ENCODE measurements at regions not wholly inside any gene's neighbourhood (a gene's known extent, or its start where the extent isn't known, plus 50 kb on each side); places are given as distances from the start of the nearest gene placed in this dataset.

DNA sequence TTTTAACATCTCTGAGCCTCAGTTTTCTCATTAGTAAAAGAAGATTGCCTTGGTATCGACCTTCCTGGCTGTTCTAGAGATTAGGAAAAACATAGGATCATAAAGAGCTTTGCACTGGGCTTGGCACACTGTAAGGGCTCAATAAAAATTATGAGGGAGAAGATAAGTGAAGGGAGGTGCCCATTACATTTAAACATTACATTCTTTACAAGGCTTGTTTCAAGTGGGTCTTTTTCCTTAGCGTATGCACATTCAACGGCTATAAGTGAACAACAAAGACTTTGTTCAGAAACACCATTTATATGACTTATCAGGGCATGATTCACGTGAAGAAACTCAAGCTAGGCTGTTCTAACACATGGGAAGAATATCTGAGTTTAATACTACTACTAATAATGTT lies 351.9 kb upstream of the NPVF start:
- H3K36me3 ChIP-seq (ENCODE audit: control insufficient read depth in 1 of 2, insufficient read depth in 2 of 2, low read length in 2 of 2), result no peaks in the 10 kb centered on the region
- no peak overlapping the region for H3K27ac ChIP-seq (ENCODE audit: low read length)
- H3K27me3 ChIP-seq (ENCODE audit: low read depth, low read length), result no peaks in the 10 kb centered on the region
- H3K4me1 ChIP-seq (ENCODE audit: control insufficient read depth in 1 of 2, insufficient read depth in 2 of 2, low read length in 2 of 2), result no peaks in the 10 kb centered on the region
- no peaks in the 10 kb centered on the region for H3K9me3 ChIP-seq (ENCODE audit: control insufficient read depth in 1 of 2, low read length in 2 of 2)
- H3K4me3 ChIP-seq (ENCODE audit: low read depth in 1 of 2, low read length in 2 of 2), result no peak overlapping the region

DNA sequence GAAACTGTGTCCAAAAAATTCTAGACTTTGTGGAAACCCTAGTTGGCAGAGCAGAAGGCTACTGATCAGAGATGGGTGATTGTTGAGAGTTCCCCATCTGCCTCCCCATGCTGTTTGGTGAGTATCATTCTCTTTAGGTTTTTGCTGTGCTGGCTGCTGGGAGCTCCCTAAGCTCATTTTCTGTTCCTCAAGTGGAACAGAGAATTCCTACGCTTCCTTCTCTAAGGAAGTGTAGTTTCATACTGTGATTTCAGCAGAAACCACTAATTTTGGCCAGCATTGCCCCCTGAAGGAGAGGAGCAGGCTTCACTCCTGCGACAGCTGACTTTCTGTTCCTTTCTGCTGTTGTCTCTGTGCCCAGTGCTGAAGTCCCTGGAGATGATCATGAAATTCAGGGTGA lies 355.3 kb upstream of the NPVF start:
- Histone ChIP-seq H3K27ac (ENCODE audit: low read length) (no peak overlapping the region), H3K27me3 (ENCODE audit: low read depth, low read length) (no peaks in the 10 kb centered on the region), H3K9me3 (ENCODE audit: control insufficient read depth in 1 of 2, low read length in 2 of 2) (no peaks in the 10 kb centered on the region), H3K4me1 (ENCODE audit: control insufficient read depth in 1 of 2, insufficient read depth in 2 of 2, low read length in 2 of 2) (no peaks in the 10 kb centered on the region), H3K36me3 (ENCODE audit: control insufficient read depth in 1 of 2, insufficient read depth in 2 of 2, low read length in 2 of 2) (no peaks in the 10 kb centered on the region), H3K4me3 (ENCODE audit: low read depth in 1 of 2, low read length in 2 of 2) (no peak overlapping the region)

DNA sequence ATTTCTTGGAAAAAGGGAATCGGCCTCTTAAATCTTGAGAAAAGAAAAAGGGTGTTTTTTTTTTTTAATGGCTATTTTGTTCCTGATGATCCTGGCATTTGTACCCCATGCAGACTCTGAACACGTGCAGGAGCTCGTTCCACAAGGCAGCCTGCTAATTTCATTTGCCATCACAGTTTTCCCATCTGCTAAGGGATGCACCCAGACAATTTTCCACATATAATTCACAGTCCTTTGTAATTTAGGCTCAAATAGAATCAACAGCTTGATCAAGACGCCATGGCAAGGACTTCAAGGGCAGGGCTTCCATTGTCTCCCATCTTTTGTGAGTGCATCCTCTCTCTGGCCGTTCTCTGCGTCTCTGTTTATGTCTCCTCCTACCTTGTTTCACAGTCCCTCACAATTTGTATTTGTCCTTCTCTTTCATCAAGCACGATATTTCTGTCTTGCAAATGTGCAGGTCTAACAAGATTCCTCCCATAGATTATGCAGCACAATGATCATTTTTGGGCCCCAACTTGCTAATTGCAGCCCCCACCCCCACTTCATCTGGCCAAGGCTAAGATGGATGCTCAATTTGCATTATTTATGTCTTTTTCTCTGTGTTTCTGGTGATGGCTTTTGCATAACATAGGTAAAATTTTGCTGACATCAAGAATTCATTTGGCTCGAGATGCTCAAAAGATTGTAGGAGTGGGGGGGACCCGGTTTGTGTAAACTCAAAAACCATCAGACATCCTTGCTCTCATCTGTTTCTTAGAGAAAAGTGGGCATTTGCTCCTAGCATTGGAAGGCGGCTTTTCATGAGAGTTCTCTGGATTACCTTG lies 356.0 kb upstream of the NPVF start:
- H3K4me3 ChIP-seq (ENCODE audit: low read depth in 1 of 2, low read length in 2 of 2), result no peak overlapping the region
- H3K27me3 ChIP-seq (ENCODE audit: low read depth, low read length), result no peaks in the 10 kb centered on the region
- H3K4me1 ChIP-seq (ENCODE audit: control insufficient read depth in 1 of 2, insufficient read depth in 2 of 2, low read length in 2 of 2), result no peaks in the 10 kb centered on the region
- H3K36me3 ChIP-seq (ENCODE audit: control insufficient read depth in 1 of 2, insufficient read depth in 2 of 2, low read length in 2 of 2), result no peaks in the 10 kb centered on the region
- H3K27ac ChIP-seq (ENCODE audit: low read length), result no peak overlapping the region
- no peaks in the 10 kb centered on the region for H3K9me3 ChIP-seq (ENCODE audit: control insufficient read depth in 1 of 2, low read length in 2 of 2)

DNA sequence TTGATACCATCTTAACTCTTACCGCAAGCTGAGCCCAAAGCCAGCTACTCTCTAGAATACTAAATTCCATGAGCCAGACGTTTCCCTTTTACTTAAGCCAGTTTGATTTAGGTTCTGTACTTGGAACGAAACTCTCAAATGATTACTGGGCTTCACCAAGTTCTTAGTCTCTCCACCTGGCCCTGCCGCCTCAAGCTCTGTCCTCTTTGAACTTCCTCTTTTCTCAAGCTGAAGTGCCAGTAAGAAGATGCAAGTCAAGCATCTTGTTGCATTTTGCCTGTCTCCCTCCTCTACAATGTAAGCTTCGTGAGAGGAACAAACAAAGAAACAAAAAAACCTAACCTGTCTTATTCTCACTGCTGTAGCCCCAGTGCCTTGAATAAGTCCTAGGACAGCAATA lies 358.2 kb upstream of the NPVF start:
- Histone ChIP-seq H3K27me3 (ENCODE audit: low read depth, low read length) (no peaks in the 10 kb centered on the region), H3K9me3 (ENCODE audit: control insufficient read depth in 1 of 2, low read length in 2 of 2) (no peaks in the 10 kb centered on the region), H3K36me3 (ENCODE audit: control insufficient read depth in 1 of 2, insufficient read depth in 2 of 2, low read length in 2 of 2) (no peaks in the 10 kb centered on the region), H3K27ac (ENCODE audit: low read length) (no peak overlapping the region), H3K4me3 (ENCODE audit: low read depth in 1 of 2, low read length in 2 of 2) (no peak overlapping the region), H3K4me1 (ENCODE audit: control insufficient read depth in 1 of 2, insufficient read depth in 2 of 2, low read length in 2 of 2) (no peaks in the 10 kb centered on the region)

DNA sequence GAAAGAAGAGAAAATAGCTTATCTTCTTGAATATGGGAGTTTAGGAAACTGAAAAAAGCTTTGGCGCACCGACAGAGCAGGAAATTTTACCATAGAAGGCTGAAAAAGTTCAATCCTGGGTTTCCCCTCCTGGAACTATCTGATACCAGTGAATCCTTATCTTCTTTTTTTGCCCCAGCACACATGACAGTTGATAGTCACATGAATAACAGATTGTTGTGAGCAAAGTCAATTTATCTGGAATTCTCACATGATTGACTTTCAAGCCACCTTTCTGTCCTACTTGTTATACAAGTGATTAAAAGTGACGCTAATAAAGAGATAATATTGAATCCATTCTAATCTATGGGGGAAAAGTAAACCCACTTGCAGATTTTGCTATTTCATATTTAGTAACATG lies 365.8 kb upstream of the NPVF start:
- H3K9me3 ChIP-seq (ENCODE audit: control insufficient read depth in 1 of 2, low read length in 2 of 2), result no peaks in the 10 kb centered on the region
- H3K4me1 ChIP-seq (ENCODE audit: control insufficient read depth in 1 of 2, insufficient read depth in 2 of 2, low read length in 2 of 2), result no peaks in the 10 kb centered on the region
- H3K4me3 ChIP-seq (ENCODE audit: low read depth in 1 of 2, low read length in 2 of 2), result no peak overlapping the region
- H3K27ac ChIP-seq (ENCODE audit: low read length), result no peak overlapping the region
- H3K36me3 ChIP-seq (ENCODE audit: control insufficient read depth in 1 of 2, insufficient read depth in 2 of 2, low read length in 2 of 2), result no peaks in the 10 kb centered on the region
- H3K27me3 ChIP-seq (ENCODE audit: low read depth, low read length), result no peaks in the 10 kb centered on the region

DNA sequence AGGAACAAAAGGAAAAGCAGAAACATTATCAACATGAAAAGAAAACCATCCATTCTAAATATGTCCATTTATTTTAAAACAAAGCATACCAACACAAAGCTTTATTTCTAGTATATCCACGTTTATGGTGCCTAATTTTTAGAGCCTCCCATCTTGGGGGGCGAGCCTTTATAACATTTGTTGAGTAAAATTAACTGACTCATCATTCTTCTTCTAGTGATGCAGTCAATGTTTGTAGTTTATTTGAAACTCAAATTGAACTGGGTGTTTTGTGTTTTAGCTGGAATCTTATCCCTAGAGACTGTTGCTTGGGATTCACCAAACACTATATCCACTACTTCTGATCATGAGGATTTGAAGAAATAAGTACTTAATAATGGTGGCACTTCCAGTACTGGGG lies 366.4 kb upstream of the NPVF start:
- no peaks in the 10 kb centered on the region for H3K9me3 ChIP-seq (ENCODE audit: control insufficient read depth in 1 of 2, low read length in 2 of 2)
- H3K27ac ChIP-seq (ENCODE audit: low read length), result no peak overlapping the region
- H3K4me1 ChIP-seq (ENCODE audit: control insufficient read depth in 1 of 2, insufficient read depth in 2 of 2, low read length in 2 of 2), result no peaks in the 10 kb centered on the region
- H3K36me3 ChIP-seq (ENCODE audit: control insufficient read depth in 1 of 2, insufficient read depth in 2 of 2, low read length in 2 of 2), result no peaks in the 10 kb centered on the region
- H3K27me3 ChIP-seq (ENCODE audit: low read depth, low read length), result no peaks in the 10 kb centered on the region
- no peak overlapping the region for H3K4me3 ChIP-seq (ENCODE audit: low read depth in 1 of 2, low read length in 2 of 2)

DNA sequence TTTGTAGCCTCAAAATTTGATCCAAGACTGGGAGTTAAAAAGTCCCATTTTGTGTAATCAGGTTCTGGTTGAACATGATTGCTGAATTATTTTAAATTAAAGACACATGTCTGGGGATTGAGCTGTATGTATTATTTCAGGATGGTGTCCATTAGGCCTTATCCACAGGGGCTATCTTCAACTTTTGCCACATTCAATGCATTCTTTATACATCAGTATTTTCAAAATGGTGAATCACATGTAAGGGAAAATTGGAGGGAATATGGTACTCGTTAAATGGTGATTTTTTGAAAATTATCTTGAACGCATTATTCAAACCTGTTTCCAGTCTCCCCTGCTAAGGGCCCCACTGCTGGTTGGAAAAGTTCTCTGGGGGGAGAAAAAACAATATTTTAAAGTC lies 367.7 kb upstream of the NPVF start:
- Histone ChIP-seq H3K27ac (ENCODE audit: low read length) (no peak overlapping the region), H3K36me3 (ENCODE audit: control insufficient read depth in 1 of 2, insufficient read depth in 2 of 2, low read length in 2 of 2) (no peaks in the 10 kb centered on the region), H3K9me3 (ENCODE audit: control insufficient read depth in 1 of 2, low read length in 2 of 2) (no peaks in the 10 kb centered on the region), H3K4me1 (ENCODE audit: control insufficient read depth in 1 of 2, insufficient read depth in 2 of 2, low read length in 2 of 2) (no peaks in the 10 kb centered on the region), H3K27me3 (ENCODE audit: low read depth, low read length) (no peaks in the 10 kb centered on the region), H3K4me3 (ENCODE audit: low read depth in 1 of 2, low read length in 2 of 2) (no peak overlapping the region)

DNA sequence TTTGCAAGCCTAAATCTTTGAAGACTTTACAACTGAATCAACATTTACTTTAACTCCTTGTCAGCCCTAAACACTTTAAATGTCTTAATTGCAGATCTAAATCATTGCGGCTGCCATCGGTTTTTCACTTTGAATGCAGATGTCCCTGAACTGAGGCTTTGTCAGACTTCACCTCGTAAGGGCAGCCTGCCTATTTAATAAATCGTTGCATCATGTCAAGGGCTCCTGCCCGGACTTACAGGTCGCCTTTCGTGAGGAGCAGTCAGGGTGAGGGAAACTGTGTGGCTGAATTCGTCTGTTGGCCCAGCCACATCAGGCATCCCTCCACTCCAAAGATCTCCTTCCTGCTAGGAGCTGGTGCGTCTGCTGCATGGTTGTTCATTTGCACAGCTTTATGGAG lies 368.2 kb upstream of the NPVF start:
- H3K9me3 ChIP-seq (ENCODE audit: control insufficient read depth in 1 of 2, low read length in 2 of 2), result no peaks in the 10 kb centered on the region
- no peaks in the 10 kb centered on the region for H3K4me1 ChIP-seq (ENCODE audit: control insufficient read depth in 1 of 2, insufficient read depth in 2 of 2, low read length in 2 of 2)
- no peak overlapping the region for H3K4me3 ChIP-seq (ENCODE audit: low read depth in 1 of 2, low read length in 2 of 2)
- H3K27ac ChIP-seq (ENCODE audit: low read length), result no peak overlapping the region
- no peaks in the 10 kb centered on the region for H3K27me3 ChIP-seq (ENCODE audit: low read depth, low read length)
- H3K36me3 ChIP-seq (ENCODE audit: control insufficient read depth in 1 of 2, insufficient read depth in 2 of 2, low read length in 2 of 2), result no peaks in the 10 kb centered on the region

DNA sequence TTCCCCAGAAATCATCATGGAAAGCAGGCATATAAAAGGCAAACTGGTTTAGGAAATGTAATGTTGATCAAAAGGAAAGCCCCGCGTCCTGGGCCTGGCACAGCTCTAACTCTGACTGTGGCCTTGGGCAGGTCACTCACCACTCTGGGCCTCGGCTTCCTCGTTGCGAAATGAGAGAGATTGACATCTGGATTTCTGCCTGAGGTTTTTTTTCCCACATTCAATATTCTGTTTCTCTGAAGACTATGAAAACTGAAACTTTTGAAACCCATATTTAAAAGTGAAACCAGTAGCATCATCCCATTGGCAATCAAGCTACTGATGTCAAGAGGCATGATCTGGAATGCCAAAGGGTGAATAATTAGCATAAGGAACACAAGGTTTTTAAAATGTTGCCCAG lies 369.7 kb upstream of the NPVF start:
- H3K4me1 ChIP-seq (ENCODE audit: control insufficient read depth in 1 of 2, insufficient read depth in 2 of 2, low read length in 2 of 2), result no peaks in the 10 kb centered on the region
- no peaks in the 10 kb centered on the region for H3K27me3 ChIP-seq (ENCODE audit: low read depth, low read length)
- H3K27ac ChIP-seq (ENCODE audit: low read length), result no peak overlapping the region
- no peaks in the 10 kb centered on the region for H3K9me3 ChIP-seq (ENCODE audit: control insufficient read depth in 1 of 2, low read length in 2 of 2)
- H3K36me3 ChIP-seq (ENCODE audit: control insufficient read depth in 1 of 2, insufficient read depth in 2 of 2, low read length in 2 of 2), result no peaks in the 10 kb centered on the region
- H3K4me3 ChIP-seq (ENCODE audit: low read depth in 1 of 2, low read length in 2 of 2), result no peak overlapping the region

DNA sequence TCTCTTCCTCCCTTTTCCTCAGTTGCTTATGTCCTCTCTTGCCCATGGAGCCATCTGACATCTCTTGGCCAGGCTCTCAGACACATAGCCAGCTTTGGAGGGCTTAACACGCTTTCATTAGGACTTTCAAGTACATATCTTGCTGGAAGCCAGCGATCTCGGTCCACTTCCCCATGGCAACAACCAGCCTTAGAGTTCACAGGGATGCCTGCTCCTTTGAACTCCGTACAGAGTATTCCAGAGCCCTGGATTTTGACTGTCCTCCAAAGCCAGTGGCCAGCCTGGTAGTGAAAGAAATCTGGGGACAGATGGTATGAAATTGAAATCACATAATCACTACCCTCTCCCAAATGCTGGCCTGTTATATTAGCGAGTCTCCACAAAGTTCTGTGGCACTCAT lies 370.5 kb upstream of the NPVF start:
- Histone ChIP-seq H3K4me3 (ENCODE audit: low read depth in 1 of 2, low read length in 2 of 2) (no peak overlapping the region), H3K9me3 (ENCODE audit: control insufficient read depth in 1 of 2, low read length in 2 of 2) (no peaks in the 10 kb centered on the region), H3K36me3 (ENCODE audit: control insufficient read depth in 1 of 2, insufficient read depth in 2 of 2, low read length in 2 of 2) (no peaks in the 10 kb centered on the region), H3K27ac (ENCODE audit: low read length) (no peak overlapping the region), H3K27me3 (ENCODE audit: low read depth, low read length) (no peaks in the 10 kb centered on the region), H3K4me1 (ENCODE audit: control insufficient read depth in 1 of 2, insufficient read depth in 2 of 2, low read length in 2 of 2) (no peaks in the 10 kb centered on the region)

DNA sequence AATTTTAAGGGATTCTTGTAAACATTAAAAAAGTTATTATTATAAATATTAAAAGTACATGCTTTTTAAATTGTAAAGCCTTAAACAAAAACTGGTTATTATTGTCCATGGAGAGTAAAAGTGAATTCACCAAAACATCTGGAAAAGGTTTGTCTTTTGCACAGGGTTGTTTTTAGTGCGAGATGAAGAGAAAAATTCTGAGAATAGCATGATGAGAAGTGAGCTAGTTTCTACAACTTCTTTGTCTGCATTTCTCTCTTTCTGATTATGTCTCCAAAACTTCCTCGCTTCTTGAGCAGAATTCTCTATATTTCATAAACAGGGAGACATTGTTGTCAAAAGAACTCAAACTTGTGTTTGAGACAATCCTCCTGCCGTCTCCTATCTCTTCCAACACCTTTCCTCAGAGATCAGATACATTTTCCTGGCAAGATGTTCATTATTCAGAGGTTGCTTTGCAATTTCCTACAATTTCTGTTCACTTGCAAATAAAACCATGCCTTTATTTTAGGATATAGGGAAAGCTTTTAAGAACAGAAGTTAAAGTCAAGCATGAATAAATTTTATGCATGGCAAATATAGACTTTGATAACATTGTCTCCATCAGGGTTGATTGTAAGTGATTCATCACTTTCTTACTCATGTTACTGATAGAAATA lies 372.1 kb upstream of the NPVF start:
- Histone ChIP-seq H3K9me3 (ENCODE audit: control insufficient read depth in 1 of 2, low read length in 2 of 2) (no peaks in the 10 kb centered on the region), H3K27me3 (ENCODE audit: low read depth, low read length) (no peaks in the 10 kb centered on the region), H3K36me3 (ENCODE audit: control insufficient read depth in 1 of 2, insufficient read depth in 2 of 2, low read length in 2 of 2) (no peaks in the 10 kb centered on the region), H3K4me1 (ENCODE audit: control insufficient read depth in 1 of 2, insufficient read depth in 2 of 2, low read length in 2 of 2) (no peaks in the 10 kb centered on the region), H3K4me3 (ENCODE audit: low read depth in 1 of 2, low read length in 2 of 2) (no peak overlapping the region), H3K27ac (ENCODE audit: low read length) (no peak overlapping the region)

Measured in muscle layer of duodenum (tissue), 2 donors.